NCI-H2081 treated with DMSO at 0.1 percent for 48 hours (cell line): ENCODE measurements at regions not wholly inside any gene's neighbourhood (a gene's known extent, or its start where the extent isn't known, plus 50 kb on each side); places are given as distances from the start of the nearest gene placed in this dataset.
"Not testable (repeated sequence)": the region's sequence is repeated elsewhere in the genome, so short reads cannot be mapped to it uniquely, and the experiment has no call there.

Experiments
- DNase-seq: peaks from one replicate; lab custom pipeline; 2025; lab: John Stamatoyannopoulos, UW

DNA sequence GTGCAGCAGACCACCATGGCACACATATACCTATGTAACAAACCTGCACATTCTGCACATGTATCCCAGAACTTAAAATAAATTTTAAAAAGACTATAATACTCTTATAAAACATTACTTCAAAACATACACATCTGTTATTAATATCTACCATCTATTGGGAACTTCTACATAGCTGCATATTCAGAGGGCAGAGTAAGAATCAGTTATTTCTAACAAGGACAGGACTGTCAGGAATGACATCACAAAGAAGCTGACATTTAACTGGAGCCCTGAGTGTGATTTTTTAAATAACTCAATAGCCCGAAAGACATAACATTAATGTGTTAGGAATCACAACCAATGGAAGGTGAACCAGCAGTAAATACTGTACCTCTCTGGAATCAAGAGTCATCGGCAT, 276.7 kb upstream of the ECI2 start:
- no peak for DNase-seq

DNA sequence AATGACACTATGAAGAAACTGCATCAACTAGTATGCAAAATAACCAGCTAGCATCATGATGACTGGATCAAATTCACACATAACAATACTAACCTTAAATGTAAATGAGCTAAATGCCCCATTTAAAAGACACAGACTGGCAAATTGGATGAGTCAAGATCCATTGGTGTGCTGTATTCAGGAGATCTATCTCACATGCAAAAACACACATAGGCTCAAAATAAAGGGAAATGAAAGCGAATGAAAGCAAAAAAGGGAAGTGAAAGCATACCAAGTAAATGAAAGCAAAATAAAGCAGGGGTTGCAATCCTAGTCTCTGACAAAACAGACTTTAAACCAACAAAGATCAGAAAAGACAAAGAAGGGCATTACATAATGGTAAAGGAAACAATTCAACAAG, 272.3 kb upstream of the ECI2 start:
- DNase-seq: not testable (repeated sequence)

DNA sequence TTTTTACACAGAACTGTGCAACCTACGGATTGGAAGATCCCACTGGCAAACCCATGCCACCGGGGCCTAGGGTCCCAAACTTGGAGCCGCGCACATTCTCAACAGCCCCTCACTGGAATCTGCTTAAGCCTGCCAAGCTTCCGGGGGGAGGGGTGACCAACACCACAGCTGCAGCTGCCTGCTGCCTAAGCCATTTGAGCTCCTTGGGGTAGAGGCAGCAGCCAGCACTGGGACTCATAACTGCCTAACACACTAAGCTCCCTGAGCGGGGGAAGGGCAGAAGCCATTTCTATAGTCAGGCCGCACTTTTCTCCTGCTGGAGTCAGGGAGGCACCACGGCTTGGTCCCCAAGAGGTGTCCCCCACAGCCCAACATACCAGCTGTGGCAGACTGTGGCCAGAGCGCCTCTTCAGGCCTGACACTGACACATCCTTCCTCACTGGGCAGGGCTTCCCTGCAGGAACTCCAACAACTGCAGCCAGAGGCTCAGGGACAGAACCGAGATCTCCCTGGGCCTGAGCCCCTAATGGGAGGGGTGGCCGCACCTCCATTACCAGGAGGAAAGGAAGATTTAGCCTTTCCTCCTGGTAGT, 270.3 kb upstream of the ECI2 start:
- DNase-seq: no peak

DNA sequence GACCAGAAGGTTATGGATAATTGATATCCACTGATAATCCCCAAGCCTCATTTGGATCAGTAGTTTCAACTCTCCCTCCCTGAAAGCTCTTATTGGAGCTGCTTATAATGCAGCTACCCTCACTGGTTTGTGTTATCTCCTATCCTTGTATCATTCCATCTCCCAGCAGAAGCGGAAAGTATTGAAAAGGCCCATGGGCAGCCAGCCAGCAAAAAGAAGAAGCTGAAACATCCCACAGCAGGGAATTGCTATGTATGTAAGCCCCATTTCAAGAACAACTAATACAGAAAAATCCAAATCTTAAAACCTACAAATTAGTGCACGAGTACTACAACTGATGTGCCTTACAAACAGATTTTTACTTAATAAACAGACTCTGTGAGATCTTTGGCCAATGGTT, 269.0 kb upstream of the ECI2 start:
- no peak for DNase-seq

DNA sequence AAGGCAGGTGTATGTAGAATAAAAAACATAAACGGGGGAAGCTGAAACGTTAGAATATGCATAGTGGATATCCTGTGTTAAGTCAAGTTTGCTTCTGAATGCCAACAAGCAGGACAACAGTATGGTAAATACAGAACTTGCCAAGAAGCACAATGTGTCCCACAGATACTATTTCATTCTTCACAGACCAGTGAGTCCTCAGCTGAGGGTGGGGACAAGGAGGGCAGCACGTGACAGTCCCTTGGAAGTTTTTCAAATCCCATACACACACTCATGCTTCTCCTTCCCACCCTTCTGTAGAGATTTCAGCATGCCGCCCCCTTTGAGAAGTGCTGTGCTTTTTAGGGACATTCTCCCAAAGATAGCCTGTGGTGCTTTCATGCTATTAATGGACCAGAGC, 268.5 kb upstream of the ECI2 start:
- DNase-seq: no peak

DNA sequence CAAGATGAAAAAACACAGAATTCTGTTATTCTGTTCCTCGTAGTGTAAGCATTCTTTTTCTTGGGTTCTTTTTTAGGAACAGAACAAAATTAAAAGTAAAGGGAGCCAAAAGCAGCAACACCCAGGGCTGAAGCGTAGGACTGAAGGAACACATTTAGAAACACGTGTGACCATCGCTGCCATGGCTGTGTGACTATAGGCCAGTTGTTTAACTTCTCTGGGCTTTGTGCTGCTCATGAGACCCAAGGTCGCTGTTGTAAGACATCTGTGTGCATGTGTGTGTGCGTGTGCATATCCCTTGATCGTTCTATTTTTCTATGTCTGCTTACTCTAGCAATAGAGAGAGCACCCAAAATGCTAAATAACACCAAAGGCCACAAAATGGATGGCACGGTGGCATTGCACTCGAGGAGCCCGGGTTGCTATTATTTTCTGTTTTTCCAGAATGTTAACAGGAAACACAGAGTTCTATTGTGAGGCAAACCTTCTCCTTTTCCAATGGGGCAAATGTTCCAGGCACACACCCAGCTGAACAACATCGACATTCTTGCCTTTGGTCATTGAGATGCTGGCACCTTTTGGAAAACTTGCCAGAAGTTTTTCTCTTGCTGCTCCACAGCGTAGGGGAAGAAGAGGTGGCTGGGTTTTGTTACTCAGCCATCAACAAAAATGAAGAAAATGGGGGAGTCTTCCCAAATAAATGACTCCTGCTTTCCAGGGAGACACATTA, 267.8 kb upstream of the ECI2 start:
- no peak for DNase-seq

DNA sequence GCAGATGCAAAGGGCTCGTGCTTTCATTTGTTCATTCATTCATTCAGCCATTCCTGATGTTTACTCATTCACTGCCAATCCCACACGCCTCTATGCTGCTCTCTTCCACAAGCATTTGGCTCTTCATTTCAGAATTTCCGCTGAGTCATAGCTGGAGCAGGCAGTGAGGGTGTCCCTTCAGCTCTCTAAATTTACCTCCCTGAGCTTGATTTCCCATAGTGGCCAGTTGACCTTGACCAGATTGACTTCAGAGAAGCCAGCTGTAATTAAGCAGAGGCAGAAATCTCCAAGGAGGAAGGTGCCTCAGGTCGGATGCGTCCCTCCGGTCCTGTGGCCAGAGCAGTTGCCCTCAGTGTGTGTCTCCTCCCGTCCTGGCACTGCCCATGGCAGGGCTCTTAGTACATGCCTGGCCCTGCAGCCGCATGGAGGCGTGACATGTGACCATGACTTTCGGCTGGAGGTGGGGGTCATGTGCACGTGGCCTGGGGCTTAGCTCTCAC, 267.2 kb upstream of the ECI2 start:
- DNase-seq: no peak

DNA sequence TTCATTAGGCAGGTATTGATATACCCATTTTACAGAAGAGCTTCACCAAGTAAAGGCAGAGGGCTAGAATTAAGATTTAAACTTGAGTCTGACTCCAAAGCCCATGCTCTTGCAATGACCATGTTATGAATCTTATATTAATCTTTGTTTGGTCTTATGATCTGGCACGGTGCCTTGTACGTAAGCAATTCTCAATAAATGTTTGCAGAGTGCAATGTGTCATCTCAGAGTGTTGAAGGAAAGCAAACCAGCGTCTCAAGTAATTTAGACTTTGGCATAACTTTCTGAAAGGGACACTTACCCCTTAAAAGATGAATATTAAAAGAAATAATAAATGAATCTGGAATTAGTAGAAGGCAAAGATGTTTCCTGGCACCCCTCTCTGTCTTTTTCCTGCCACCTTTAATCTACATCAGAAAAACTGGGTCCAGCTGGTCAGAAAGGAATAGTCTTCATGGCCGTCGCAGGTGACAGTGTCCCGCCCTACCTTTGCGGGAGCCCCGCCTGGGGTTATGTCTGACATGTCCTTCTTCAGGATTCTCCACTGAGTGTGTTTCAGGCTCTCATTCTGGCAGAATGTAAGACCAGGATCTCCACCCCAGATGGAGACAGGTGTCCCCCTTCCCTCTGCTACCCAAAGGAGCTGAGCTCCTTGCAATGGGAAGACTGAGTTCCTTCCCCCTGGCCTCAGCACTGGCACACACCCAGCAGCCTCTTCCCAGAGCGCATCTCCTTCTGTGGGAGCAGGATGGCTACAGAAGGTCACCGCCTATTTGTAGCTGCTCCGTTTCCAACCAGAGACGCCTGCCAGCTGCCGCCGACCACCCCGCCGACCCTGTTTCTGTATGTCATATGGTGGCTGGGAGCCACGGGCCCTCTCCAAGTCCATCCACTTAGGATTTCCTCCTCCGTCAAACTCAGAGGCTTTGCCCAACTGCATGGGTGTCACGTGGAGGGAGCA, 266.3 kb upstream of the ECI2 start:
- no peak for DNase-seq

DNA sequence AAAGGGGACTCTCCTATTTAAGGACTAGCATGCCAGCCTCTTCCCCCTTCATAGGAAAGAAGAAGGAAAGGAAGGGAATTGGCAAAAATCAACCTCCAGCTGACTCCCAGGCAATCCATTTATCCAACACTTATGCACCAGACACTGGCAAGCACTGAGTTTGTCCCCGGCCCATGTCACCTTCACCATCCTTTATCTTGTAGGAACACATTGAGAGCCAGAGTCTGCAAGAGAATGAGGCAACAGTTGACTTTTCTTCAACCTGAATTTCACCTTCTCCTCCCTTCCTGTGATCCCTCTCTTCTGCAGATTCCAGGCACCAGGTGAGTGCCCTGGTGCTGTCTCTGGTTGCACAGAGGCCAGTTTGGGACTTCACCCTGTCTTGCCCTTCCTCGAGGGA, 264.3 kb upstream of the ECI2 start:
- DNase-seq: no peak

DNA sequence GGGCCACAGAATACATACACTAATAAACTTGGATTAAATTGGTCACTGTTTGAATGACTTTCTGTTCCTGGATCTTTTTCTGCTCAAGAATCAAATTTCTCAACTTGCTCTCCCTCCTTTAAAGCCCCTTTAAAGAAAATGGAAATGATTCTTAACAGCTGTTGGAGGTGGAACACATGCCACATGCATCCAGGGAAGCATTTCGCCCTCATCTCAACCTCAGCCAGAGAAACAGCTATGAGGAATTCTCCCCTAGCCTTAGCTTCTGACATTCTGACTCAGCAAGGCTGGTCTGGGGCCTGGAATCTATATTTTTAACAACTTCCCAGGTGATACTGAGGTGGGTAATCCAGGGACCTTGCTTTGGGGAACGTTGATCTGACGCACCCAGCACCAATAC, 263.4 kb upstream of the ECI2 start:
- DNase-seq: no peak

DNA sequence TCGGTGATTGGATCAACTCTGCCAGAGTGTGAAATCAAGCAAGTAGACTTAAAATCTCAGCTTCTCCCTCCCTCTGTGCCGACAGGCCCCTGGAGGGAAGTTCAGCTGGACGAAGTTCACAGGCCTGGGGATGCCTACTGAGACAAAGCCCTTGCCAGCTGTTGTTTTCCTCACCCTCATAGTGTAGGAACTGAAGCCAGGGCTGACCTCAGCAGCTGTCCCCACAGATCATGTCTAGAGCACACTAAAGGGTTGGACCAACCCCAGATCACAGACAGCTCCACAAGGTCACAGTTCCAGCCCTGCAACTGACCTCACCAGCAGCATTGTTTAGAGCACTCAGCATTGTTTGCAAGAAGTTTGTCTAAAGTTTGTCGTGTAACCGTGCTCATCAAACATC, 261.9 kb upstream of the ECI2 start:
- no peak for DNase-seq

DNA sequence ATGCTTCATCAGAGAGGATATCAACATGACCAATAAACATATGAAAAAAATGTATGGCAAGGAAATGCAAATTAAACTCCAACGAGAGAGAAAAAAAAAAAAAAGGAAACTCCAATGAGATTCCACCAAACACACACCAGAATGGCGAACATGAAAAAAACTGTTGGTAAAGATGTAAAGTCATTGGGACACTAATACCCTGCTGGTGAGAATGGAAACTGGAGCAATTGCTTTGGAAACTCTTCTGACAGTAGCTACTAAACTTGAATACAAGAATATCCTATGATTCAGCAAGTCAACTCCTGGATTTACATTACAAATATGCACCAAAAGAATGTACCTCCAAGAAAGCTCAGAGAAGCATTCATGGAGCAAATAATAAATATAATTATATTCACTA, 260.7 kb upstream of the ECI2 start:
- no peak for DNase-seq

DNA sequence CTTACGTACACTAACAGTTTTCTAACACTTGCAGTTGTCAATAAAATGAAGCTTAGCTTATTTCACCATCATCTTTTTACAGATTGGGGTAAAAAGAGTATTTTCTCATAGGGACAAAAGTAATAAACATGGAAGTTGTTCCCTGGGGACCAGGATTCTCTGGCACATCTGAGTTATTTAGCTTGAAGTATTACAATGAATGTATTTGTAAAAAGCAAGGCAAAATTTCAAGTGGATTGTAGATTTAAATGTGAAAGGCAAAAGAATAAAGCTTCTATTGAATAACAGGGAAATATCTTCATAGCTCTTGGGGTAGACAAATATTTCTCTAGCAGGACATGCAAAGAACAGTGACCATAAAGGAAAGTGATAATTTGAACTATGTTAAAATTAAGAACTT, 260.0 kb upstream of the ECI2 start:
- DNase-seq: no peak

DNA sequence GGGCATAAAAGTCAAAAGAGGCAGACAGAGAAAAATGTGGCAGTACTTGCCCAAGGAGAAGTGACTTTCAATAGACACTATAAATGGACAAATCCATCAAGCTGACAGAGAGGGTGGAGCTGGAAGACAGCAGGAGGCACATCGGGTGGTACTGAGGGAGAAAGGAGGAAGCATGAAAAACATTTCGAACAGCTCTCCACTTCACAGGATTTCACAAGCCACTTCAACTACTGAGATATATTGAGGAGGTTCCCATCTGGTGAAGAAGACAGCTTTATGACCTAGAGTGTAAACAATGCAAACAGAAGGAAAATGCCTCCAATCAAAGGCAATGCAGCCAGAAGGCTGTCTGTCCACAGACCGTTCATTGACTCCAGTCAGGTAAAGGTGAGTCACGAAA, 259.4 kb upstream of the ECI2 start:
- DNase-seq: no peak

DNA sequence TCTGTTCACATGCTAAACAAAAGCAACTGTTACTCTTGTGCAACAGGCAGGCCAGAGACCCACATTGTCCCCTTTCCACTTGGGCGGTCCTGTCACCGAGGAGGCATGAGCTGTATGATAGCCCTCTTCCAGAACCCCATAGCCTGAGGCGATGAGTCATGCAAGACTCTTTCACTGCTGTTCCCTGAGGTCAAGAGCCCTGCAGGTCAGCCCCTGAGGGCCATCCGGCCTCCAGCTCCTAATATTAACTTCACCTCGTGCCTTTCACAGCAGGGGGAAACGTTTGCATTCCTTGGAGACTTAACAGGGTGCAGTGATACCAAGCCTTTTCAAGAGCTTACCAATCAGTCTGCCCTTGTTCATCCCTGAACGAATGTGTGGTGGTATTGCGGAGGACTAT, 253.3 kb upstream of the ECI2 start:
- DNase-seq: no peak

DNA sequence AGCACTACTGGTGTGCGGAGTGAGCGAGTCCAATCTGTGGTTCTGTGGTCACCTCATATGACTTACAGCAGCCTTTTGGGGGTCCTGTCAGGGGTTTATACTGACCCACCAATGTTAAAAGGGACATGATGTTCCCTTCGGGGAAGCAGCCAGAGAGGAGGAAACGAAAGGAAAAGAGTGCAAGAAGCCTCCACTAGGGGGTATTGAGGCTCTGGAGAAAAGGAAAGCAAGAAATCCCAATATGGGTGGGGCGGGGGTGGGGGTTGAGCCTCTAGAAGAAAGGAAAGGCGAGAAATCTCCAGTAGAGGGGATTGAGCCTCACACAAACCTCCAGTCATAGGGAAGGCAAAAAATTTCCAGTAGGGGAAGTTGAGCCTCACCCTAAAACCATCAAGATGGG, 249.3 kb upstream of the ECI2 start:
- no peak for DNase-seq

DNA sequence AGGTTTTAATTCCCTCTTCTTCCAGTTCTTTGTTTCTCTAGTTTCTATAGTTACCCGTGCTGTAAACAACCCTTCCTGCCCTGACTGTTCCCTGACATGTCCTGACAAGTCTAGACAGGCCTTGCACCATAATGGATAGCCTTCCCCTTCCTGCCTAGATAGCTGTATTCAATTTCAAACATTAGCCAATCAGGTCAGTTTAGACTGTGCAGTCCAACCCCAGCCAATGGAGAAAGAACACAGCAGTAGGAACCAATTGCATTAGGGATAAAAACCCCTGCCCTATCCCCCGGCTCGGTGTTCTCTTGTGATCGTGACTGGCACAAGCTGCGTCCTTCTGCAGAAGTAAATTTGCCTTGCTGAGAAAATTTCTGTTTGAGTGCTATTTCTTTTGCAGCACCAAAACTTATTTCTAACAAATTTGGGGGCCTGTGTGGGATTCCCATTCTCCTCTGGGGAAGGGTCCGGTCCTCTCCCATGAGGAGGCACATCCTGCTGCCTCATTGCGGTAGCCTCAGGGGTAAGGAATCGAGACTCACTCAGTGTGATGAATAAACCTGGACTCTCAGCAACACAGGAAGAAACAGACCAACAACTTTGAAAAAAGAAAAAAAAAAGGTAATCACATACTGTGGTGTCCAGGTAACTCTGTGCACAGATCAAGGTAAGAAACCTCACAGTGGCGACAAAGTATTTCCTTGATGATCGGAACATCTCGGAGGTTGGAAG, 248.7 kb upstream of the ECI2 start:
- DNase-seq: no peak

DNA sequence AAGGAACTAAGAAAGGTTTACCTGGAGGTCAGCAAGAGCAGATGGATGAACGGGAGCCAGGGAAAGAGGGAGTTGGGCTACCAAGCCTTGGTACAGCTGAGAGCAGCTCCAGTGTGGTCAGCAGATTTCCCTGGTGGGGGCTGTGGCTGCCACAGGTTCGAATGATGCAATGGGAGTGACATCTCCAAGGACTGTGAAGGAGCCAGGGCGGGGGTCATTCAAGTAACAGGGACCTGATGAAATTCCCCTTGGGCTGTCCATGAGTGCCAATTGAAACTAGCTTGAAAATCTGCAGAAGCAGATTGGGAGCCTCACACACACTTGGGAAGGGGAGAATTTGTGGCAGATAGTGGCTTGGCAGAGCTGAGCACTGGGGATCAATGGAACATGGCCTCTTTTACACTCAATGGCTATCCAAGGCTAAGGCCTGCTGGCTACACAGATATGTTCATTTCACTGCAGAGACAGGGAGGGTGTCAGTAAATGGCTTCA, 247.0 kb upstream of the ECI2 start:
- no peak for DNase-seq

DNA sequence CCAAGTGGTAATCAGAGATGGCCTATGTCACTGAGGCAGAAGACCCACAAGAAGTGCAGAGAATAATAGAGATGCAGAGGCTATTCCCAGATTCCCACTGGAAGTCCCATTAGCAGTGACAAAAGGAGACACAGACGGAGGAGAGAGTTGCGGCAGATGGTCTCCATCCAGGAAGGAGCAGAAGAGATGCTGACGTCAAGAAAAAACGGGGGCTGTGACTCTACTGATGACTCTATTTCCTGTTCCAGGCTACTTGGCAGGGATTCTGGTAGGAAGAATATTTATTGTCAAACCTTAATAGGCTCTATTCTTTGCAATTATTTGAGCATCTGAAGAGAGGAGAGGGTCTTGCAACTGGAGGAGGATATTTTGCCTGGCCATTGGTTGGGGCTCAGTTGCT, 246.0 kb upstream of the ECI2 start:
- no peak for DNase-seq

DNA sequence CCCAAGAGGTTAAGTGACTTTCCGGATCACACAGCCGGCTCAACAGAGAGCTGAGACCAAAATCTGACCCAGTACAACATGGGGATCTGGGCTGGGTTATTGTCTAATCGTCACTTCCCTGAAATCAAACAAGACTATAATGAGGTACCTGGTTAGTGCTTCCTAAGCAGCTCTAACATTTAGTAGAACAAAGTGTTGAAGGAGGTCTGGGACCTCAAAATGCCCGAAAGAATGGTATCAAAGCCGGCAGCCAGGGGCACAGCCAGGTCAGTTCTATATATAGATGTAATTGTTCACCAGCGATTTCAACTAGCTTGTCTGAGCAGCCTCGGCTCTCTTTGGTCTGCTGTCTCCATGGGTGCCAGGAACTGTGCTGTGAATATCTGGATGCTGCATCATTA, 245.5 kb upstream of the ECI2 start:
- no peak for DNase-seq

DNA sequence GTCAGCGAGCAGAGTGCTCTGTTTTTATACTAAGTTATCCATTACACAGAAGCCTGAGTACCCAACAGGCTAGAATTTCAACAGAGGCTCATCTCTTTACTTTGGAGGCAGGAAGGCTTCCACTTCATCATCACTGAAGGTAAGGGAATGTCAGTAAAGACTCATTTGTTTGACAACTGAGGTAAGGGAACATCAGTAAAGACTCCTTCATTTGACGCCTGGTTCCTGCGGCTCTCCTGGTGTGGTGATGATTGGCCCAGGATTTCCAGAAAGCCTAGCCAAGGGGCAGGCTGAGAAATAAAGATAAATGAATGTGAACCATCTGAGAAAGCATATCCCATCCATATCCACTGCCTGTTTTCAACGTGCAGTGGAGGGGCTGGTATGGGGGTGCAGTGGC, 244.6 kb upstream of the ECI2 start:
- DNase-seq: no peak
